GM12872 (cell line): ENCODE measurements at regions not wholly inside any gene's neighbourhood (a gene's known extent, or its start where the extent isn't known, plus 50 kb on each side); places are given as distances from the start of the nearest gene placed in this dataset.

Source experiments
- TF ChIP-seq, protein P1 (sequence below): IDR thresholded peaks from 3 replicates; pipeline ENCODE4 v1.5.1; 2011; ENCODE audit warnings: low read depth, mild to moderate bottlenecking, low read length, moderate library complexity; ENCODE audit not compliant: insufficient read depth

GRCh38 chr3:174636451-174636850, 222.7 kb upstream of the NAALADL2 start:
- TF ChIP-seq, protein P1, sequence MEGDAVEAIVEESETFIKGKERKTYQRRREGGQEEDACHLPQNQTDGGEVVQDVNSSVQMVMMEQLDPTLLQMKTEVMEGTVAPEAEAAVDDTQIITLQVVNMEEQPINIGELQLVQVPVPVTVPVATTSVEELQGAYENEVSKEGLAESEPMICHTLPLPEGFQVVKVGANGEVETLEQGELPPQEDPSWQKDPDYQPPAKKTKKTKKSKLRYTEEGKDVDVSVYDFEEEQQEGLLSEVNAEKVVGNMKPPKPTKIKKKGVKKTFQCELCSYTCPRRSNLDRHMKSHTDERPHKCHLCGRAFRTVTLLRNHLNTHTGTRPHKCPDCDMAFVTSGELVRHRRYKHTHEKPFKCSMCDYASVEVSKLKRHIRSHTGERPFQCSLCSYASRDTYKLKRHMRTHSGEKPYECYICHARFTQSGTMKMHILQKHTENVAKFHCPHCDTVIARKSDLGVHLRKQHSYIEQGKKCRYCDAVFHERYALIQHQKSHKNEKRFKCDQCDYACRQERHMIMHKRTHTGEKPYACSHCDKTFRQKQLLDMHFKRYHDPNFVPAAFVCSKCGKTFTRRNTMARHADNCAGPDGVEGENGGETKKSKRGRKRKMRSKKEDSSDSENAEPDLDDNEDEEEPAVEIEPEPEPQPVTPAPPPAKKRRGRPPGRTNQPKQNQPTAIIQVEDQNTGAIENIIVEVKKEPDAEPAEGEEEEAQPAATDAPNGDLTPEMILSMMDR: no peak

GRCh38 chr3:174639406-174639805, 219.7 kb upstream of the NAALADL2 start:
- TF ChIP-seq, protein P1: no peak

DNA sequence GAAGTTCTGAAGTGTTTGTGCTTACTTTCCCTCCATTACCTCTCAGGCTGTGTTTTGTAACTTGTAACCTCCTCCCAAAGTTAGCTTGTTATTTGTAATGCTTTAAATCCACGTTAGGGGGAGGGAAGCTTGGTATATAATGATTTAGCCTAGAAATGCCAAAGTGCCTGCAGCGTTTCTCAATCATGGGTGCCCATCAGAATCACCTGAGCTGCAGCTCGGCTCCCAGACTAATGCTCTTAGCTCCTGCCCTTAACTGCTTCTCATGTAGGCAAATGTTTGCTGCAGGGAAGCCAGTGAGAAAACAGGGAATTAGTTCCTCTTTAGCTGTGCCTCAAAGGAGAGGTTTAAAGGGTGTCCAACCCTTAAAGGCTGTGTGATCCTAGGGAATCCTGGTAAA, 219.2 kb upstream of the NAALADL2 start:
- TF ChIP-seq, protein P1: no peak

DNA sequence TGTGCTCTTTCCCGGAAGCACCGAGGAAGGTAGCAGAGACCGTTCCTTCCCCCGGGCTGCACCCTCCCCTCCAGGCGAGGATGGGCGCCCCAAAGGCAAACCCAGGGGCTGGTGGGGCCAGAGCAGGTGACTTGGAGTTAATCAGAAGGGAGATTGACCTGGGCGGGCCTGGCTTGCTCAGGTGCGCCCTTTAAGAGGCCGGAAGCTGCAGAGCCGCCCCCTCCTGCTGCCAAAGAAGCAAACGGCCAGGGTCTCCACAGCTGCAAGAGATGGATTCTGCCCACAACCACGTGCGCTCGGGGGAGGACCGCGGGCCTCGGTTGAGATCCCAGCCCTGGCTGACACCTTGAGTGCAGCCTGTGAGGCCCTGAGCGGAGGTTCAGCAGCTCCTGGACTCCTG, 218.2 kb upstream of the NAALADL2 start:
- TF ChIP-seq, protein P1: no peak

- TF ChIP-seq, protein P1: no peak
These were observed 214.8 kb upstream of the NAALADL2 start for GRCh38 chr3:174644287-174644686.

DNA sequence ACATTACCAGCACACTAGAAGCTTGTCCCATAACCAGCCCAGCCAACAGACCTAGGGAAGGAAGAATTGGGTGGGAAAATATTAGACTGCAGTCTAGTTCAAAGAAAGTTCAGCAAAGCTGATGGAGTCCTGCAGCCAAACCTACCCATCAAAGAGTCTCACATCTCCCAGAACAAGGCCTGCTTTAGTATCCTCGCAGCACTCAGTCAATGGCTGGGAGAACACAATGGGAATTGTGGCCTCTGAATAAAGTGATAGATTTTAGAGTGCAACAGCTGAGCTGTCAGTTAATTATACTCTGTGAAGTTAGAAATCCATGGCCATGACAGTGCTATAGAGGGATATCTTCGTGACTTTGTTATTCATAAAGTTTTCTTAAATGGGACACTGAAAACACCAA, 207.2 kb upstream of the NAALADL2 start:
- TF ChIP-seq, protein P1: no peak

GRCh38 chr3:174659511-174659910, 199.6 kb upstream of the NAALADL2 start:
- TF ChIP-seq, protein P1: no peak

DNA sequence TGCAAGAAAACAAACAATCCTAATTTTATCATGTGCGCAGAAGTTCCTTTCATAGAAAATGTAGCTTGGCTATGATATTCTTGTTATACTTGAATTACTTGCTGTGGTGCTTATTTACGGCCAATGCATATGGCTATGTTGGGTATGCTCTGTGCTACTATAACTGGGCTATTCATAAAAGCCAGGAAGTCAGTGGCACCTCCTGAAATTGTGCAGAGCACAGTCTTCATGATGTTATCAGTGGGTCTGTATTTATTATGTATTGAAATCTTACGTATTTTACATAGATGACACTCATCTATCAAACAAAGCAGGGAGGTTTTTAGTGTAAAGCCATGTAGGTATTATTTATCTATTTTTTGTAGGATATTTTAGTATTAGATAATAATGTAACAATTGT, 196.5 kb upstream of the NAALADL2 start:
- TF ChIP-seq, protein P1: no peak
